NCI-H2171 treated with DMSO at 0.1 percent for 48 hours (cell line): ENCODE measurements at regions not wholly inside any gene's neighbourhood (a gene's known extent, or its start where the extent isn't known, plus 50 kb on each side); places are given as distances from the start of the nearest gene placed in this dataset.
"Not testable (repeated sequence)": the region's sequence is repeated elsewhere in the genome, so short reads cannot be mapped to it uniquely, and the experiment has no call there.

ENCODE experiments used
- DNase-seq: peaks from one replicate; lab custom pipeline; 2025; lab: John Stamatoyannopoulos, UW

- DNase-seq: no peak
These were observed 1011.7 kb upstream of the PCDH7 start for GRCh38 chr4:29708473-29708872.

DNA sequence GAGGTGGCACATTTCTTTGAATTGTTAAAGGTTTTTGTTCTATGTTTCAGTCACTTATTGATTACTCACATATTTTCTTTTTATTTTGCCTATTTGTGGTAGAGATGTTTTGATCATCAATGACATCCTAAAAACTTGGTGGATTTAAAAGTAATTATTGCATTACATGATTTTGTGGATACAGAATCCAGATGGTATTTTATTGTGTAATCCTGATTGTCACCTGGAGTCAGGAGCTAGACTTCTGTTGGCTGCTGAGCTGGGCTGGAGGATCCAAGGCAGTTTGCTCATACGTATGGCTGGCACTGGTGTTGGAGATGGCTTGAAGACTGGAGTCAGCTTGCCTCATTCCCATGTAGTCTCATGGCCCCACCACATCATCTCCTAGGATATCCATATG, 1009.6 kb upstream of the PCDH7 start:
- DNase-seq: no peak

DNA sequence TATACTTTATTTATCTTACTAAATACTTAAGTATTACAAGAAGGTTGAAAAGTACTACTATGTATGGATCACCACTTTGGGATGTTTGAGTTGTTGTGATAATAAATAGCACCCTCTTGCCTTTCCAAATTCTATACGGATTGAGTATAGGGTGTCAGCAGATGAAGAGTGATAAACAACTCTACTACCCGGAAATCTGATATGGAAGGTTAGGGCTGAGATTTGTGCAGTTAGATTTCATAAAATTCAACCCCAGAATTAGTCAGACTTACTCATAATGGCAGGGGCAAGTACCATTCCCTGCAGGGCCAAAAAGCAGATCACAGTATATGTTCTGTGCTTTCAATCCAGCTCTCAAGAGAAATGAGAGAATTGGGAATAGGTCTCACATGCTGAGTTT, 1008.9 kb upstream of the PCDH7 start:
- DNase-seq: no peak

GRCh38 chr4:29717287-29718057, 1002.7 kb upstream of the PCDH7 start:
- DNase-seq: no peak

DNA sequence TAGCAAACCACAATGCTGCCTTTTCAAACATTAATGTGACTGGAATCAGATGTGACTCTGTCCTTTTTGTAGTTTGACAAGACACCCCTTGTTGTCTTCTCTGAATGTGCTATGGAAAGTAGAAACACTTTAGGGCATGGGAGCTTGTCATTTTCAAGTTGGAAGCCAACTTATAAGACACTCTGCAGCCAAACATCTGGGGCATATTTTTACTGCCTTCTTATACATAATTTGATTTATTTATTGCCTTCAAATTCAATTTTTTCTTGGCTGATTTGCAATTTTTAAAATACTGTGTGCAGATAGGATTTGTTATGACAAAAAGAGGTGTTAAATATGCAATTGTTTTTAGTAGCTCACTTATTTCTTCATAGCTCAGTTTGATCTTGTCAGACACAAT, 1002.0 kb upstream of the PCDH7 start:
- no peak for DNase-seq

DNA sequence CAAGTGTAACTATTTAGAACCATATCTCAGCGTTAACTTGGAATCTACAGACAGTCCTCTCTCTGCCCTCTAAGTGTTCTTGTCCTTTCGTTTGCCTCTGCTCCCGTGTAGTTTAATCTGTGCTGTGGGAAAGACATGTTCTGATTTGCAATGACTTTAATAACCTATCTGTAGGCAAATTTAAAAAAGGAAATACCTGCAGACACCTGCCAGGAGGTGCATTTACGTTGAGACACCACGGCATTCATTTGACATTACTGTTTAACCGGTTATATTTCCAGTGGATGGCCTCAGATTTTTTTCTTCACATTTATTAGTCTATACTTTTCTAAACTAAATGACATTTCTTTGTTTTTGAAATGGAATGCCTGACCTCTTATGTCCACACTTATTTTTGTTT, 997.9 kb upstream of the PCDH7 start:
- no peak for DNase-seq

- DNase-seq: no peak
These were observed 993.2 kb upstream of the PCDH7 start for GRCh38 chr4:29726938-29727337.

DNA sequence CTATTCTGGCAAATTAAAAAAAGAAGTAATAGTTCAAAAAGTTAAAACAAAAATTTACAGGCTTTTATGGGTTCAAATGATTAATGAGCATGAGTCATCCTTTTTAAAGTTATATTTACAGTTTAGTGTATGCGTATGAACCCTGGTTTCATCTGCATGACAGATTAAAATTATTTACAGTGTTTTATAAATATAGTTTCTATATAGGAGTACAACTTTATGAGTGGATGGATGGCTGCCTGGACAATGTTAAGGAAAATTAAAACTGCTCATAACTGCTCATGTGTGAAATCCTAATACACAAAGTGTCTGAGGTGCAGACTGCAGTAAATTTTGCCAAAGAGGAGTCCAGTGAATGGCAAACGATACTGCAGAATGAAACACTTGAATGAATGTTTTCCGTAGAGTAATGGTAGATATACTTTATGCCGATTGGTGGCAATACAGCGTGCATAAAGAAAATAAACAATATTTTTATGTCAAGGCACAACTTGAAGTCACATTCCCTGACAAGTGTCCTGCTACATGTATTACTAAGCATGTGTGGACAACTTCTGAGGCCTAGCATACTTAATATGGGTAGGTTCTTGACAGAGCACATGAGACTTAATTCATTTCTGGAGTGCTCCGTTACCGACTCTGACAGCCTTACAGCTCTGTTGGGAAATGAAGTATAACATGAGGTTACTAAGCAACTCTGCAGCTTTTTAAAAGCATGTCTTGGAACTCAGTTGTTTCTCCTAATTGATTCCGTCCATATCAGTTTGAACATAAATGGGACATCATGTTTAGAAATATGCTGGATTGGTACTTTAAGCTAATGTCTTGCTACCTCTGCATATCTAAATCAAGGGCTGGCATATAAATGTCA, 985.6 kb upstream of the PCDH7 start:
- no peak for DNase-seq

- DNase-seq: no peak
These were observed 963.2 kb upstream of the PCDH7 start for GRCh38 chr4:29756966-29757365.

GRCh38 chr4:29762151-29762550, 958.0 kb upstream of the PCDH7 start:
- no peak for DNase-seq

DNA sequence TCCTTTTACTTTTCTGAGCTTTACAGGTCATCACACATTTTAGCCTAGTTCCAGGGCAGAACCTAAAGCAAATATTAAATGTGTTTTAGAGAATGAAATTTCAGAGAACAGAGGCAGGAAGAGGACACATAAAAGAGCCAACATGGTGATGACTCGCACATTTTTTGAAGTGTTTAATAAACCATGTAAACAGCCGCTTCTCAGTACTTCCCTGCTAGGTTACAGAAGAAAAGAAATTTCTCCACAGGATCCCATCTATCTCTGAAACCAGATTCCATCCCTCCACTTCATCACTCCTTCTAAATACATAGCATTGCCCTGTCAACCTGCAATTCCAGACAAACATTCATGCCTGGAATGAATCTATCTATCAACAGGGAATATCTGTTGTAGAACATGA, 949.5 kb upstream of the PCDH7 start:
- DNase-seq: no peak

GRCh38 chr4:29788123-29788522, 932.0 kb upstream of the PCDH7 start:
- not testable (repeated sequence) for DNase-seq

GRCh38 chr4:29805245-29805644, 914.9 kb upstream of the PCDH7 start:
- DNase-seq: no peak

GRCh38 chr4:29805916-29806480, 914.2 kb upstream of the PCDH7 start:
- DNase-seq: no peak

- DNase-seq: no peak
These were observed 902.2 kb upstream of the PCDH7 start for GRCh38 chr4:29817961-29818360.

- DNase-seq: no peak
These were observed 891.1 kb upstream of the PCDH7 start for GRCh38 chr4:29829067-29829466.

DNA sequence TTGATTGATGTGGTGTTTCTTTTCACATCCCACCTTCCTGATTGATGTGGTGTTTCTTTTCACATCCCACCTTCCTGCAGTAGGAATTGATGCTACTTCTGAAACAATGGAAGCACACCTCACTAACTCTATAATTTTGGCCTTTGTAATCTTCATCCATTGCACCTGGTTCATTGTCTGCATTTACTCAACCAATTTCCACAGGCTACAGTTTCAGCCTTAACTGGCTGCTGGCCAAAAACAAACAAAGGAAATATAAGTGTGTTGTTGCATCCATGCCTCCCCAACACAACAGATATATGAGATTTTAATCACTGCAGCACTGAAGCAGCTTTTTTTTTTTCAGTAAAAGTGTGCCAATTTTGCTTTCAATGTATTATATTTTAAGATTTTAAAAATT, 867.6 kb upstream of the PCDH7 start:
- no peak for DNase-seq

- DNase-seq: no peak
These were observed 866.3 kb upstream of the PCDH7 start for GRCh38 chr4:29853833-29854232.

GRCh38 chr4:29861307-29861706, 858.9 kb upstream of the PCDH7 start:
- DNase-seq: no peak

- no peak for DNase-seq
These were observed 852.8 kb upstream of the PCDH7 start for GRCh38 chr4:29867412-29867811.

GRCh38 chr4:29900336-29900735, 819.8 kb upstream of the PCDH7 start:
- no peak for DNase-seq

DNA sequence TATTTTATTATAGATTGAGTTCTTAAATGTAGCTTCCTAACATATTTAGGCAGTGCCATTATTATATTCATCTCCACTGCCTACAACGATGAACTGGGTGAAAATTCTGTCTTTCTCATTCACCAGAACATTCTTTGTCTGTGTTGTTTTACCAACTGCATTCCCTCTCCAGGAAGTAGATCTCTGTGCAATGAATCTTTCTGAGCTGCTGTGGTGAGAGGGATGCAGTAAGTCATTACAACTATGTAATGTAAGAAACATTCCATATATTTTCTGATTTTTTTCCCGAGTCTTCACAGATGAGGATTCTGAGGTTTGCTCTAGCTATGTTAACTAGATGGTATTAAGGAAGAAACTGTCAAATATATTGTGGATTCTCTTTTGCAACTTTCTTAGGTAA, 811.9 kb upstream of the PCDH7 start:
- no peak for DNase-seq

- no peak for DNase-seq
These were observed 792.3 kb upstream of the PCDH7 start for GRCh38 chr4:29927895-29928294.
